Endothelial cell of umbilical vein (primary cell): ENCODE measurements at regions not wholly inside any gene's neighbourhood (a gene's known extent, or its start where the extent isn't known, plus 50 kb on each side); places are given as distances from the start of the nearest gene placed in this dataset.

Experiments used
- EZH2 ChIP-seq: IDR thresholded peaks from 2 replicates; pipeline ENCODE4 v1.6.1; 2012; ENCODE audit warnings: borderline replicate concordance, low read depth, mild to moderate bottlenecking, moderate library complexity, low read length, inconsistent platforms; ENCODE audit not compliant: severe bottlenecking
- POLR2AphosphoS5 ChIP-seq: IDR thresholded peaks from 2 replicates; pipeline ENCODE4 v1.6.1; 2012; ENCODE audit warnings: low read depth, mild to moderate bottlenecking, control low read depth, low read length, moderate library complexity; ENCODE audit not compliant: insufficient read depth
- TF ChIP-seq, protein P1 (sequence below), 2 donors: IDR thresholded peaks; 1 replicate in 1 of 2; 2 replicates in 1 of 2; pipeline ENCODE4 v1.5.1; 2011; ENCODE audit warnings: low read length in 2 of 2, mild to moderate bottlenecking in 2 of 2, moderate library complexity in 2 of 2, control low read depth in 1 of 2, inconsistent platforms in 1 of 2, low read depth in 1 of 2; ENCODE audit not compliant: insufficient read depth in 1 of 2; ENCODE audit errors: extremely low read depth in 1 of 2
- TF ChIP-seq, protein P2 (sequence below): IDR thresholded peaks from 2 replicates; pipeline ENCODE4 v1.6.1; 2011; ENCODE audit not compliant: insufficient read depth, insufficient read length

DNA sequence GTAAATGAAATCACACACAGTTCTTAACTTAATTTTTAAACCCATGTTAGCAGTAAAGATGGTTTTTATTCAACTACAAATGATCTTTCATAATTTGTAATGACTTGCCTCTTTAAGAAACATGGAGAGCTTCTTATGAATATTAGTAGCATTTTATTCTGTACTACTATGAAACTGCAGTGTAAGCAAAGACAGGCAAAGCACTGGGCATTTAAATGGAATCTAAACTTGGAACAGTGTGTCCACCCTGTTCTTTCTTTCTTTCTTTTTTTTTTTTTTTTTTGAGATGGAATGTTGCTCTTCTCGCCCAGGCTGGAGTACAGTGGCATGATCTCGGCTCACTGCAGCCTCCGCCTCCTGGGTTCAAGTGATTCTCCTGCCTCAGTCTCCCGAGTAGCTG, 740.4 kb upstream of the IGFBP3 start:
- TF ChIP-seq, protein P1, sequence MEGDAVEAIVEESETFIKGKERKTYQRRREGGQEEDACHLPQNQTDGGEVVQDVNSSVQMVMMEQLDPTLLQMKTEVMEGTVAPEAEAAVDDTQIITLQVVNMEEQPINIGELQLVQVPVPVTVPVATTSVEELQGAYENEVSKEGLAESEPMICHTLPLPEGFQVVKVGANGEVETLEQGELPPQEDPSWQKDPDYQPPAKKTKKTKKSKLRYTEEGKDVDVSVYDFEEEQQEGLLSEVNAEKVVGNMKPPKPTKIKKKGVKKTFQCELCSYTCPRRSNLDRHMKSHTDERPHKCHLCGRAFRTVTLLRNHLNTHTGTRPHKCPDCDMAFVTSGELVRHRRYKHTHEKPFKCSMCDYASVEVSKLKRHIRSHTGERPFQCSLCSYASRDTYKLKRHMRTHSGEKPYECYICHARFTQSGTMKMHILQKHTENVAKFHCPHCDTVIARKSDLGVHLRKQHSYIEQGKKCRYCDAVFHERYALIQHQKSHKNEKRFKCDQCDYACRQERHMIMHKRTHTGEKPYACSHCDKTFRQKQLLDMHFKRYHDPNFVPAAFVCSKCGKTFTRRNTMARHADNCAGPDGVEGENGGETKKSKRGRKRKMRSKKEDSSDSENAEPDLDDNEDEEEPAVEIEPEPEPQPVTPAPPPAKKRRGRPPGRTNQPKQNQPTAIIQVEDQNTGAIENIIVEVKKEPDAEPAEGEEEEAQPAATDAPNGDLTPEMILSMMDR (IDR thresholded peaks at IDR 0.05; ENCODE audit: extremely low read depth in 1 of 2, insufficient read depth in 1 of 2, low read depth in 1 of 2, low read length in 2 of 2): no peak
- TF ChIP-seq, protein P2, sequence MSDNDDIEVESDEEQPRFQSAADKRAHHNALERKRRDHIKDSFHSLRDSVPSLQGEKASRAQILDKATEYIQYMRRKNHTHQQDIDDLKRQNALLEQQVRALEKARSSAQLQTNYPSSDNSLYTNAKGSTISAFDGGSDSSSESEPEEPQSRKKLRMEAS: no peak
- TF ChIP-seq EZH2: no peak
- no peak for TF ChIP-seq POLR2AphosphoS5
